HEK293 (cell line): ENCODE measurements at regions not wholly inside any gene's neighbourhood (a gene's known extent, or its start where the extent isn't known, plus 50 kb on each side); places are given as distances from the start of the nearest gene placed in this dataset.

ENCODE experiments used
- CTCF ChIP-seq: fragments of 450-650 bp; formaldehyde crosslinking; IDR thresholded peaks from 2 replicates; pipeline ENCODE4 v1.5.1; 2016; ENCODE audit warnings: missing biosample characterization, missing genetic modification characterization
- TRIM28 ChIP-seq: IDR thresholded peaks from 2 replicates; pipeline ENCODE4 v1.6.1; 2011; ENCODE audit warnings: low read length, control low read depth, borderline replicate concordance
- ZBTB1 ChIP-seq: fragments of 450-650 bp; formaldehyde crosslinking; IDR thresholded peaks from 2 replicates; pipeline ENCODE4 v1.5.1; 2016; ENCODE audit warnings: missing biosample characterization, missing genetic modification characterization
- ZBTB21 ChIP-seq: fragments of 450-650 bp; formaldehyde crosslinking; IDR thresholded peaks from 2 replicates; pipeline ENCODE4 v1.5.1; 2017; ENCODE audit warnings: missing biosample characterization, missing genetic modification characterization
- ZBTB44 ChIP-seq: fragments of 450-650 bp; IDR thresholded peaks from 2 replicates; pipeline ENCODE4 v1.5.1; 2018; ENCODE audit warnings: missing biosample characterization, mild to moderate bottlenecking, missing genetic modification characterization
- ZFP41 ChIP-seq: fragments of 450-650 bp; formaldehyde crosslinking; IDR thresholded peaks from 2 replicates; pipeline ENCODE4 v1.5.1; 2016; ENCODE audit warnings: missing biosample characterization, missing genetic modification characterization, borderline replicate concordance
- ZNF174 ChIP-seq: fragments of 450-650 bp; formaldehyde crosslinking; IDR thresholded peaks from 2 replicates; pipeline ENCODE4 v1.5.0; 2017; ENCODE audit warnings: missing biosample characterization, mild to moderate bottlenecking, missing genetic modification characterization
- ZNF19 ChIP-seq: fragments of 450-650 bp; formaldehyde crosslinking; IDR thresholded peaks from 2 replicates; pipeline ENCODE4; 2016; ENCODE audit warnings: missing biosample characterization, missing genetic modification characterization, low read depth
- ZNF223 ChIP-seq: fragments of 450-650 bp; formaldehyde crosslinking; IDR thresholded peaks from 2 replicates; pipeline ENCODE4 v1.5.1; 2016; ENCODE audit warnings: missing biosample characterization, missing genetic modification characterization
- ZNF24 ChIP-seq: fragments of 450-650 bp; formaldehyde crosslinking; IDR thresholded peaks from 2 replicates; pipeline ENCODE4 v1.5.1; 2016; ENCODE audit warnings: missing biosample characterization, missing genetic modification characterization
- ZNF274 ChIP-seq, 2 experiments: fragments of 200-500 bp in 1 of 2; fragments of 450-650 bp in 1 of 2; sonication (Bioruptor generic) in 1 of 2; formaldehyde crosslinking in 1 of 2; IDR thresholded peaks; 2 replicates each; pipeline versions ENCODE4 v1.5.1 to v1.6.1; 2014 to 2016; ENCODE audit warnings: borderline replicate concordance in 1 of 2, inconsistent platforms in 1 of 2, low read length in 1 of 2, missing biosample characterization in 1 of 2, missing genetic modification characterization in 1 of 2
- ZNF530 ChIP-seq: fragments of 450-650 bp; formaldehyde crosslinking; IDR thresholded peaks from 2 replicates; pipeline ENCODE4 v1.5.1; 2016; ENCODE audit warnings: low read depth, missing biosample characterization, missing genetic modification characterization
- ZNF639 ChIP-seq: fragments of 450-650 bp; formaldehyde crosslinking; IDR thresholded peaks from 2 replicates; pipeline ENCODE4 v1.5.1; 2016; ENCODE audit warnings: missing biosample characterization, missing genetic modification characterization
- ZNF785 ChIP-seq: fragments of 450-650 bp; formaldehyde crosslinking; IDR thresholded peaks from 2 replicates; pipeline ENCODE4 v1.5.1; 2016; ENCODE audit warnings: missing biosample characterization, missing genetic modification characterization

- TF ChIP-seq ZNF274 (IDR thresholded peaks at IDR 0.05; ENCODE audit: low read length) (no peak), ZNF274 (tag by site-specific recombination; IDR thresholded peaks at IDR 0.05; ENCODE audit: borderline replicate concordance) (no peak), CTCF (tag by site-specific recombination) (no peak), ZNF530 (tag by site-specific recombination) (no peak), ZNF24 (tag by site-specific recombination) (no peak), ZBTB1 (tag by site-specific recombination) (no peak), ZBTB21 (tag by site-specific recombination) (no peak), ZFP41 (tag by site-specific recombination) (no peak), ZNF19 (tag by site-specific recombination) (no peak), ZNF223 (tag by site-specific recombination) (no peak), ZNF639 (no peak), ZNF785 (no peak), TRIM28 (no peak), ZNF174 (tag by site-specific recombination) (no peak), ZBTB44 (no peak)
Observed at GRCh38 chr14:86865934-86866333, 1127.0 kb downstream of the GALC start.
